Tibial nerve (tissue), 4 donors: ENCODE measurements at regions not wholly inside any gene's neighbourhood (a gene's known extent, or its start where the extent isn't known, plus 50 kb on each side); places are given as distances from the start of the nearest gene placed in this dataset.

Source experiments
- DNase-seq, 2 donors: peaks; one replicate each; pipeline ENCODE4 v3.0.0-alpha.2; 2019; ENCODE audit warnings: low spot score in 2 of 2
- H3K27ac ChIP-seq, 4 donors: fragments of 200-600 bp; sonication (generic) in 3 of 4; one replicate each; pipeline ENCODE4 v1.5.1; 2017 to 2019; ENCODE audit warnings: mild to moderate bottlenecking in 1 of 4
- H3K27me3 ChIP-seq, 2 donors: fragments of 200-600 bp; sonication (generic) in 1 of 2; one replicate each; pipeline versions ENCODE4 v1.5.1 to v1.6.0; 2017 to 2019
- H3K36me3 ChIP-seq, 3 donors: fragments of 200-600 bp; sonication (generic); one replicate each; pipeline ENCODE4 v1.5.1; 2018 to 2019
- H3K4me1 ChIP-seq, 4 donors: fragments of 200-600 bp; sonication (generic) in 3 of 4; one replicate each; pipeline ENCODE4 v1.5.1; 2017 to 2019
- H3K4me3 ChIP-seq, 4 donors: fragments of 200-600 bp; sonication (generic) in 3 of 4; one replicate each; pipeline ENCODE4 v1.5.1; 2017 to 2019; ENCODE audit warnings: mild to moderate bottlenecking in 1 of 4, moderate library complexity in 1 of 4
- H3K9me3 ChIP-seq, 4 donors: fragments of 200-600 bp; sonication (generic) in 3 of 4; one replicate each; pipeline ENCODE4 v1.5.1; 2017 to 2019
- CTCF ChIP-seq, 5 experiments: fragments of 200-600 bp in 3 of 5; fragments of 450-650 bp in 2 of 5; sonication (generic) in 3 of 5; IDR thresholded peaks; one replicate each; pipeline ENCODE4 v1.5.1; 2016 to 2019; ENCODE audit warnings: antibody characterized with exemption in 5 of 5, mild to moderate bottlenecking in 3 of 5, moderate library complexity in 2 of 5
- EP300 ChIP-seq, 2 donors: sonication (generic); formaldehyde crosslinking; IDR thresholded peaks; one replicate each; pipeline ENCODE4 v1.6.1; 2017; ENCODE audit warnings: antibody characterized with exemption in 2 of 2, mild to moderate bottlenecking in 1 of 2
- POLR2A ChIP-seq, 2 donors: fragments of 450-650 bp; IDR thresholded peaks; one replicate each; pipeline ENCODE4 v1.6.1; 2017; ENCODE audit warnings: antibody characterized with exemption in 2 of 2, mild to moderate bottlenecking in 2 of 2, moderate library complexity in 2 of 2
- WGBS, 2 donors: methylation state at CpG; one replicate each; pipeline ENCODE4 v1.1.5; 2018; 5-methylcytosine and 5-hydroxymethylcytosine counted together

DNA sequence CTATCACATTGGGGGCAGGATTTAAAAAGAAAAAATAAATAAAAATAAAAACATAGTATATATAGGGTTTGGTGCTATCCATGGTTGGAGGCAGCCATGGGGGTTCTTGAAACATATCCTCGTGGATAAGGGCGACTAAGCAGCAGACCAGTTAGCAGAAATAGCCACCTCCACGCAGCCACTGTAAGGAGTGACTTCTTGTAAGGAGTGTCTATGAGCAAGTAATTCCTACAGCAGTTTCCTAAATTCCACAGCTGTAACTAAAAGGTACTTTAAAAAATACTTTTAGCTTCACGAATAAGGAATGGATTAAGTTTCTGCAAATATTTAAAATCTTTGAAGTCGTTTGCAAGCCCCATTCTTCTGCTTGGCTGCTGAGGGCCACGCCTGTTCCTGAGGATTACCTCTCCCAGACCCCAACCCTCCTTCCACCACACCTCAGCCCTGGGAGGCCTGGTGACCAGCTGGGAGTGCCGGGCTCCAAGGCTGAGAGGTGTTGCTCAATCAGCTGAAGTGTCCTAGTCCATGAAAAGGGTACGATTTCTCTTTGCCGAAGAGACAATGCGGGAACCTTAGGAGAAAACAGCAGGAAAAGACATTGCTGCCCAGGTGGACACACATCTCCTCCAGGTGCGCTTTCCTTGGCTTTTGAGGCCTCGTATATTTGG lies 115.3 kb downstream of the ADSS2 start:
- no peak overlapping the region for H3K4me3 ChIP-seq
- no peak for DNase-seq
- WGBS, 2 donors = 87 to 89% methylated on average over 12 of the region's 12 CpGs
- no peak overlapping the region for H3K27ac ChIP-seq
- no peaks in the 10 kb centered on the region for H3K27me3 ChIP-seq
- H3K36me3 ChIP-seq = no peaks in the 10 kb centered on the region
- no peaks in the 10 kb centered on the region for H3K9me3 ChIP-seq
- H3K4me1 ChIP-seq = no peaks in the 10 kb centered on the region
- TF ChIP-seq POLR2A (IDR thresholded peaks at IDR 0.05) (no peak), EP300 (IDR thresholded peaks at IDR 0.05) (no peak), CTCF (IDR thresholded peaks at IDR 0.05) (no peak)

DNA sequence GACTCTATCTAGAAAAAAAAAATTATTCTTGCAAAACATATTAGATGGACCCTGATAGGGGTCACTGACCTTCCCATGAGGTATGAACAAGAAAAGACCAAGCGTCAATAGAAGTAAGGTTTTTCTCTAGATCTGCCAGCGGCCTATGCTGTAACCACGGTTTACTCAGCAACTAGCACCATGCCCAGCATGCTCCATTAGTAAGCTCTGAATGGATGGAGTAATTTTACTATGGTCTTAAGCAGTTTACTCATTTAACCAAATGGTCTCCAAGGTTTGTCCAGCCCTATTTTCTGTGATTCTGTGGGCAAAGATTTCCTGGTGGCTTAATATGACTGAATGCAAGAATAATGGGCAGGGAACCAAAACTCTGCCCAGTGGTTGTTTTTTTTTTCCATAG lies 113.9 kb downstream of the ADSS2 start:
- Histone ChIP-seq H3K4me1 (no peaks in the 10 kb centered on the region), H3K27me3 (no peaks in the 10 kb centered on the region), H3K9me3 (no peaks in the 10 kb centered on the region), H3K27ac (no peak overlapping the region), H3K36me3 (no peaks in the 10 kb centered on the region), H3K4me3 (no peak overlapping the region)
- DNase-seq = no peak
- 95 to 96% methylated on average over 3 of the region's 3 CpGs for WGBS, 2 donors
- TF ChIP-seq POLR2A (IDR thresholded peaks at IDR 0.05) (no peak), CTCF (IDR thresholded peaks at IDR 0.05) (no peak), EP300 (IDR thresholded peaks at IDR 0.05) (no peak)

DNA sequence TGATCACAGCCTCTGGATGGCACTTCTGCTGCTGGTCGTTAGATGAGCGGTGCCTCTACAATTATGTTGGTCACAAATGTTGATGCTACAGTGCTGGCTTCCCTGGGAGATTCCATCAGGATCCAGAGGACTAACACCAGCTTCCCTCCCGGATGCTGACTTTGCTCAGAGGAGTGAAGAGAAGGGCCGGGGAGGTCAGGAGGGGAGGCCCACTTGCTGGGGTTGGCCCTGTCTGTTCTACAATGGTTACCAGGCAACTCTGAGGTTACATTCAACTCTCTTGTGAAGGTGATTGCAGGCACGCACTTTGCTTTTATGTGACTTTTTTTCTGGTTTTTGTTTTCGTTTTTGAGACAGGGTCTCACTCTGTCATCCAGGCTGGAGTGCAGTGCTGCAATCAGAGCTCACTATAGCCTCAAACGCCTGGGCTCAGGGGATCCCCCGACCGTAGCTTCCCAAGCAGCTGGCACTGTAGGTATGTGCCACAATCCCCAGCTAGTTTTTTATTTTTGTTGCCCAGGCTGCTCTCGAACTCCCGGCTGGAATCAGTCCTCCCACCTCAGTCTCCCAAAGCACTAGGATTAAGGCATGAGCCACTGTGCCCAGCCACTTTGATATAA lies 112.5 kb downstream of the ADSS2 start:
- WGBS, 2 donors = 74 to 77% methylated on average over 11 of the region's 11 CpGs
- no peaks in the 10 kb centered on the region for H3K27me3 ChIP-seq
- H3K4me3 ChIP-seq = no peak overlapping the region
- no peaks in the 10 kb centered on the region for H3K4me1 ChIP-seq
- no peak for DNase-seq
- H3K36me3 ChIP-seq = no peaks in the 10 kb centered on the region
- H3K9me3 ChIP-seq = no peaks in the 10 kb centered on the region
- no peak overlapping the region for H3K27ac ChIP-seq
- TF ChIP-seq EP300 (IDR thresholded peaks at IDR 0.05) (no peak), CTCF (IDR thresholded peaks at IDR 0.05) (no peak), POLR2A (IDR thresholded peaks at IDR 0.05) (no peak)

- Histone ChIP-seq H3K36me3 (no peaks in the 10 kb centered on the region), H3K9me3 (no peaks in the 10 kb centered on the region), H3K27me3 (no peaks in the 10 kb centered on the region), H3K4me3 (no peak overlapping the region), H3K4me1 (no peaks in the 10 kb centered on the region), H3K27ac (no peak overlapping the region)
- DNase-seq = no peak
- no peak for TF ChIP-seq CTCF (IDR thresholded peaks at IDR 0.05)
- TF ChIP-seq POLR2A (IDR thresholded peaks at IDR 0.05) = no peak
- TF ChIP-seq EP300 (IDR thresholded peaks at IDR 0.05) = no peak
- 72 to 77% methylated on average over 7 of the region's 7 CpGs for WGBS, 2 donors
Measured at GRCh38 chr1:244339776-244340175, 111.9 kb downstream of the ADSS2 start.

DNA sequence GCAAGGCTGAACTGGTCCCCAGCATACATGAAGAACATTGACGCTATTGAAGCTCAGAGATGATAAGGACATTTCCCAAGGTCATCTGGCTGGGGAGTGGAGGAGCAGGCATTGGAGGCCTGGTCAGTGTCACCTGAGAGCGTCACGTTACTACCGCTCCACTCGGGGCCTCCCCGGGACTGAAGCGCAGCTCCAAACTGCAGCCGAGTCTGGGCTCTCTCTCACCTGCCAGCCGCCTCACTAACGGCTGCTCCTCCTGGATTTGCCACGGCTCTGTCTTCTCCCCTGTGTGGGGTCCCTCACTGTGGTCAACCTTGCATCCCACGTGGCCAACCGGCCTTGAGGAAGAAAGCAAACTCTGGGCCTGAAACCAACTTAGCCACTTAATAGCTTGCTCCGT lies 111.3 kb downstream of the ADSS2 start:
- no peak for DNase-seq
- 80 to 83% methylated on average over 14 of the region's 14 CpGs for WGBS, 2 donors
- Histone ChIP-seq H3K9me3 (no peaks in the 10 kb centered on the region), H3K27me3 (no peaks in the 10 kb centered on the region), H3K27ac (no peak overlapping the region), H3K36me3 (no peaks in the 10 kb centered on the region), H3K4me3 (no peak overlapping the region), H3K4me1 (no peaks in the 10 kb centered on the region)
- TF ChIP-seq POLR2A (IDR thresholded peaks at IDR 0.05) (no peak), CTCF (IDR thresholded peaks at IDR 0.05) (no peak), EP300 (IDR thresholded peaks at IDR 0.05) (no peak)
